NCI-H748 (cell line): ENCODE measurements at regions not wholly inside any gene's neighbourhood (a gene's known extent, or its start where the extent isn't known, plus 50 kb on each side); places are given as distances from the start of the nearest gene placed in this dataset.

ENCODE experiments used
- DNase-seq: peaks from one replicate; lab custom pipeline; 2025; ENCODE audit not compliant: unreplicated experiment; lab: John Stamatoyannopoulos, UW

DNA sequence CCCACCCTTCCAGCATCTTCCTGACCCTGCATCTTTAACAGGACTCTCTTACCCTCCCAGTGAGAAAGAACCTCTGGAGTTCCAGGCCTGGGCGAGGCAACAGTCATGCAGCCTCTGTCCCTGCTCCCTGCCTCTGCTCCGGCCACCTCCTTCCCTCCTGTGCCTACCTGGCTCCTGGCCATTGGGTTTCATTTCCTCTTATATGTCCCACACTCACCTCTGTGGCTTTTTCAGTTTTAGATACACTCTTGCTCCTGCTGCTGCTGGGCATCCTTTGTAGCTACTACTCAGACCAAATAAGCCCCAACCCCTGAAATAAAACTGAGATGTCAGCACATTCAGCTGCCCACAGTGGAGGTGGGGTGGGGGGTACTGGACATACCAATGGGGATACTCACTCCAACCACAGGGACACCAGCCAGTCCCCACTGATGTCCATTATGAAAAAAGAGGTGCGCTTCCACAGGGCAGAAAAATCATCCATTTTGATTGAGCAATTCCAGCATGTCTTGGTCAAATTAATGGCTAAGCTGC, 99.1 kb upstream of the NRXN3 start:
- no peak for DNase-seq

GRCh38 chr14:78073028-78073427, 97.1 kb upstream of the NRXN3 start:
- no peak for DNase-seq

- no peak for DNase-seq
Measured at GRCh38 chr14:78074561-78074960, 95.6 kb upstream of the NRXN3 start.

DNA sequence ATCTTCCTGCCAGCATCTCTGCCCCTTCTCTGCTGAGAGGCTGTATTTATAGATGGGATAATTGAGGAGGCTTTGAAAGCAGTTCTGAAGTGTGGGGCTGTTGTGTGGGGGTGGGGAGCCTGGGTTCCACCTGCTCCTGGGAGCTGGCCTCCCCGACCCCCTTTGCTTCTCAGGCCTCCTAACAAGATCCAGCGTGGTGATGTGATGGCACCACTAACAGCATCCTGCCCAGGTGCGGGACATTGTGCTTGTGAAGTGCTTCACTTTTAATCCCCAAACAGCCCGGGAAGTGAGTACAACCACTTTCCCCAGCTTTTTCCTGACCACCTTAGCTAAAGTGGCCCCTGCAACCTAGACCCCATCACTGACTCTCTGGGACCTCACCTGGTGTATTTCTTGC, 95.1 kb upstream of the NRXN3 start:
- DNase-seq = peak; percentile 91

DNA sequence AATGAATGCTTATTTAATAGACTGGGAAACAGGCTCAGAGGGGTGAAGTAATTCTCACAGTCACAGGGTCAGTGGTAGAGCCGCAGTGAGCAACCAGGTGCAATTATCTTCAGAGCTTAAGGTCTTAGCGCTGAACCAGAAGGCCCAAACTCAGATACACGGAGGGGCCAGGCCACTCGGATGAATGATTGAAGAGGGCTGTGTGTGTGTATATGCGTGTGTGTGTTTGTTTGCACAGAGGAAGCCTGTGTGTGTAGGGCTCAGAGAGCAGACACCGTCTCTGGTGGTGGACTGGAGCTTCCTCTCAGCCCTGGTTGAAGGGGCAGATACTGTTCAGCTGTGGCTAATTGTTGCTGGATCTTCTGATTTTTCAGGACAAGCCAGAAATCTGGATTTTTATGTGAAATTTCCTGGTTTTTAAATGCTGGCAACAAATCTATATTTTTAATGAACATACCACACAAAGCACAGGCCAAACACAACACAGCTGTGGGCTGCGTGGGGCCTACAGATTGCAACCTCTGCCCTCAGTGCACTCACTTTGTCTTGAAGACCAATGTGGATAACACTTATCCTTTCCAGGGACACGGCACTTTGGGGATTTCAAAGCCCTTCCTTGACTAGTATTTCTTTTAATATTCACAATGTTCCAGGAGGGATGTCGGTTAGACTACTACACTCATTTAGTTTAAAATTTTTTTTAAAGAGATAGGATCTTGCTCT, 94.5 kb upstream of the NRXN3 start:
- DNase-seq = peak; percentile 94

GRCh38 chr14:78081245-78081644, 88.9 kb upstream of the NRXN3 start:
- DNase-seq = no peak

GRCh38 chr14:78083837-78084236, 86.3 kb upstream of the NRXN3 start:
- no peak for DNase-seq

DNA sequence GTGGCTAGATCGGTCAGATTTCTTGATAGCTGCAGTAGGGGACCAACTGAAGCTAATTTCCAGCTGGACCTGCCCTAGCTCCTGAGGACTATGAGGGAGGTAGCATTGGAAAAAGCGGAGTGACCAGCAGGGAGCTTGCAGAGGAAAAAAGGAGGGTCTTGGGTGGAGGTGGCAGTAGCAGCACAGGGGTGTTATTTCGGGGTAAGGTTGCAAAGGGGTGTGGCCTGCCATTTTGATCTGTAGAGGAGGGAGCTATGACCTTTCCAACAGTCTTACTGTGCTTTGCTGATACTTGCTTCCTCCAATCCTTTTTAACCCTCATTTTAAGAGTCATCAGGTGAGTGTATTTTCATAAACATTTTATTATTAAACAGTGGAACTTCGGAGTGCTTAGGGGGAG, 83.8 kb upstream of the NRXN3 start:
- DNase-seq = no peak

GRCh38 chr14:78088916-78089315, 81.3 kb upstream of the NRXN3 start:
- DNase-seq = no peak

DNA sequence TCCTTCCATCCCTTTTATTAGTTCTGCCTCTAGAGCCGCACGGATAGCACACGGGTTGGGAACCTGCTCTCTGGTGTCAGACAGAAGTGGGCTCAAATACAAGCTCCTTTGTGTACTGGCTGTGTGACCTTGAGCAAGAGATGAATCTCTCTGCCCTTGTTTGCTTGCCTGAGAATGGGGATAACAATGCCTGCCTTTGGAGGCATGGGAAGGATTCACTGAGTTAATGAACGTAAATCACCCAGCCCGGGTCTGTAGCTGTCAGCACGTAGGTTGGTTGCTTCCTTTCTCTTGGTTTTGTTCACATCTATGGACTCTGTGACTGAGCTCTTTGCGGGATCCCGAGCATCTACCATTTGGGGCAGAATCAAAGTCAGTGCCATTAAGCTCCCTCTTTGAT, 79.3 kb upstream of the NRXN3 start:
- DNase-seq = no peak

DNA sequence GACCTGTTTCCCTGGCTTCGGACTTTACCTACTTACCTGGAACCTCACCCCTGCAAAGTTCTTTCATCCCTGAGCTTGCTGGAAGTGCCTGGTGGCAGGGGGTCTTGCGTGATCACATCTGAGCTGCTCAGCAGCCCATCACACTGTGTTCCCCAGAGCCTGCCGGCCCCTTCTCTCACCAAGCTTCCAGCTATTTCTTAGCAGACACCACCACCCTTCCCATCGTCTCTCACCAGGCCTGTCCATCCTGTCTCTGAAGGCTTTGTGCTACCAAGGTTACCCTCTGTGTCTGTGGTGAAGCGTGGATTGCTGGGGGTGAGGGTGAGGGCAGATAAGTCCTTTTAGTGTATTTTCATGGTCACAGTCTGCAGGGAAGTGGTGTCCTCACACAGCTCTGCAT, 78.8 kb upstream of the NRXN3 start:
- no peak for DNase-seq

GRCh38 chr14:78092040-78092439, 78.1 kb upstream of the NRXN3 start:
- no peak for DNase-seq

GRCh38 chr14:78103271-78103670, 66.9 kb upstream of the NRXN3 start:
- DNase-seq = peak; percentile 74

GRCh38 chr14:78104160-78104559, 66.0 kb upstream of the NRXN3 start:
- peak; percentile 49 for DNase-seq

- no peak for DNase-seq
Measured at GRCh38 chr14:78104655-78105054, 65.5 kb upstream of the NRXN3 start.

GRCh38 chr14:78106381-78106780, 63.8 kb upstream of the NRXN3 start:
- no peak for DNase-seq

DNA sequence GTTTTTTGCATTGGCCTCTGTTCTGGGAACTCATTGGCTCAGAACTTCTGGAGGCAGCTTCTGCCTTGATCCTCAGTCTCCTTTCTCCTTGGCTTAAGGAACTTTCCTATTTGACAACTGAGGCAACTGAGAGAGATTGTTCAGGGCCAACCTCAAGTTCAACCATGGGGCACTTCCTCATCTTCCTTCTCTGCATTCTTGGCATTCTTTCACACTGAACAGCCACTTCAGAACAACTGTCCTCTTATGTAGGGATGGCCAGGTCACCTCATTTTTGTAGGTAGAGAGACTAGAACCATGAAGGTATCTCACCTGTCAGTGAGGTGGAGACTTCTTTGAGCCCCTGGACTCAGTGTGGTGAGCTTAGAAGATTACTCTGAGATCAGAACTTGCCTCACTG, 63.0 kb upstream of the NRXN3 start:
- DNase-seq = no peak

DNA sequence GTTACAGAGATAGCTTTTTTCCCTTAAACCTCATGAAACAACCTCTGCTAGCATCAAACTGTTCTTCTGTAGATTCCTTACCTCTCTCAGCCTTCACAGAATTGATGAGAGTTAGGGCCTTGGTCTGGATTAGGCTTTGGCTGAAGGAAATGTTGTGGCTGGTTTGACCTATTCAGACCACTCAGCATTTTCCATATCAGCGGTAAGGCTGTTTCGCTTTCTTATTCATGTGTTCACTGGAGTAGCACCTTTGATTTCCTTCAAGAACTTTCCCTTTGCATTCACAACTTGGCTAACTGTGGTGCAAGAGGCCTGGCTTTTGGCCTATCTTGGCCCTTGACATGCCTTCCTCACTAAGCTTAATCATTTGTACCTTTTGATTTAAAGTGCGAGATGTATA, 50.7 kb upstream of the NRXN3 start:
- DNase-seq = no peak
